Fibroblast of skin of left biceps (primary cell): ENCODE measurements at regions not wholly inside any gene's neighbourhood (a gene's known extent, or its start where the extent isn't known, plus 50 kb on each side); places are given as distances from the start of the nearest gene placed in this dataset.
"Not testable (repeated sequence)": the region's sequence is repeated elsewhere in the genome, so short reads cannot be mapped to it uniquely, and the experiment has no call there.

Source experiments
- DNase-seq, 2 experiments: peaks; one replicate each; pipeline ENCODE4 v3.0.0-alpha.2; 2013; ENCODE audit warnings: low read depth in 2 of 2

DNA sequence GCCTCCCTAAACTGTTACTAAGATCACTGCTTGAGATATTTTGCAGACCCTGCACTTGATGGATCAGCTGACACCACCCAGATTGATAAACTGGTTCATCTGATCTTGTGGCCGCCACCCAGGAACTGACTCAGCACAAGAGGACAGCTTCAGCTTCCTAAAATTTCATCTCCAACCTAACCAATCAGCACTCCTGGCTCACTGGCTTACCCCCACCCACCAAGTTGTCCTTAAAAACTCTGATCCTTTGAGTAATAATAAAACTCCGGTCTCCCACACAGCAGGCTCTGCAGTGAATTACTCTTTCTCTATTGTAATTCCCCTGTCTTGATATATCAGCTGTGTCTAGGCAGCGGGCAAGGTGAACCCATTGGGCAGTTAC is 174.8 kb downstream of the UTP18 start:
- no peak for DNase-seq

DNA sequence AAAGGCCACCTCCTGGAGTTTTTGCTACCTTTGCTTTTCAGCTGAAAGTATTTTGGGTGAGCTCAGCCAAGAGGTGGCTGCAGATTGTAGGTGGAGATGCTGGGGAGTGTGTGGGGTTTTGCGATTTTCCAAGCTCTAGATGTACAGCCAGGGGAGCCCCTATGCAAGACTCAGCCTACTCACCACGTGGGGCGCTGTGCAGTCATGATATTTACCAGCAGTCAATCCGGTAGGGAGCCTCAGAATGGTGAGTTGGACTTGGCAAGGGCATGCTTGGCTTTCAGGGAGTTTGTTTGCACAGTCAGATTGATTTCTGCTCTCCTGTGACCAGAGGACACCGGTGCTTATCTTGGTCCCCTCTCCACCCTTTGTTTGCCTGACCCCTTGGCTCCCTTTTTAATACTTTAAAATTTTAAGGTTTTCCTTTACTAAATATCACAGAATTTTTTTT is 175.3 kb downstream of the UTP18 start:
- no peak for DNase-seq

DNA sequence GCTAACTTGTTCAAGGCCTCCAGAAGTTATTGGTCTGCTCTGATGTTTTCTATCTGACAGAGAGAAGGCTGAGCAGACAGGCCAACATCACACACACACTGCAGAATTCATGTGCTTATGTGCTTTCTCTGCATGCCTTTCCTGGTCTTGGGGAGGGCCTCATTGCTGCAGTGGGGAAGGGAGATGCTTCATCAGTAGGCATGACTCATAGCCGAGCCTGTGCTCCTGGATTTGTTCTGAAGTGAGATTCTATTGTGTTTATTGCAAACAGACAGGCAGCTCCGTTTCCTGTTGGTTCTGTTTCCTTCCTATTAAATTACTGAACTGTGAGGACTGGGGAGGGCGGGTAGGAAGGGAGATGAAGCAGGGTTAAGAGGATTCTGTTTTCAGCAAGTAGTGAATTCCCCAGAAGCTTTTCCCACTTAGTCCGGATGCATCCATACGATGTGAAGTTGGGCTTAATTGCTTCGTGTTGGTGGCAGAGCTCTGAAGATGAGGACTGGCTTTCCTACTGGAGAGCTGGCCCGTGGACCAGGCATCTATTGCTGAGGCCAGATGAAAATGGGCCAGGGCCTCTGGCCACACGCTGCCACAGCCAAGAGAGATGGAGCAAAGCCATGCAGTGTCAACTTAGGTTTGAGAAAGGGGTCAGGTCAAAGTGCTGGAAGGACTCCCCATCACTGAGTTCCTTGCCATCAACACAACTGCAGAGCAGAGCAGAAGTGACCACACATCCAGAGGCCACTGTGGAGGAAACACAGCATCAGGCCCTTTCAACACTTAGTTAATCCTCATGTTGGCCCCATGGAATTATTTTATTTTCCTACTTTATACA is 179.3 kb downstream of the UTP18 start:
- DNase-seq, result no peak

DNA sequence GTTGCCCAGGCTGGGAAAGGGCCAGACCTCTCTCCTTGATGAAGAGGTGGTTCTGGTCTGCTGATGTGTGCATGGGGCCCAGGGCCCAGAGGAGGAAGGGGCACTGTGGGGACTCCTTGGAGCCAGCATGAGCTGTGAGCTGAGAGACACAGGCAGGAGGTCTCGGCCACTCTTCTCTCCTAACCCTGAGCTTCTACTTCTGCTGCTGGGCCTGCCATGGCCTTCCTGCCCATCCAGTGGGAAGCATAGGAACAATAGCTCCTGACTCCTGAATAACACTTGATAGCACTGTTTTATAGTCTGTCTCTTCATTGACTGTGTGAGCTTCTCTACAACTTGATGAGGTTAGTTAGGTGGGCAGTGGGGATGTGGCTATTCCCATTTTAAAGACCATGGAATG is 181.1 kb downstream of the UTP18 start:
- DNase-seq, result no peak

DNA sequence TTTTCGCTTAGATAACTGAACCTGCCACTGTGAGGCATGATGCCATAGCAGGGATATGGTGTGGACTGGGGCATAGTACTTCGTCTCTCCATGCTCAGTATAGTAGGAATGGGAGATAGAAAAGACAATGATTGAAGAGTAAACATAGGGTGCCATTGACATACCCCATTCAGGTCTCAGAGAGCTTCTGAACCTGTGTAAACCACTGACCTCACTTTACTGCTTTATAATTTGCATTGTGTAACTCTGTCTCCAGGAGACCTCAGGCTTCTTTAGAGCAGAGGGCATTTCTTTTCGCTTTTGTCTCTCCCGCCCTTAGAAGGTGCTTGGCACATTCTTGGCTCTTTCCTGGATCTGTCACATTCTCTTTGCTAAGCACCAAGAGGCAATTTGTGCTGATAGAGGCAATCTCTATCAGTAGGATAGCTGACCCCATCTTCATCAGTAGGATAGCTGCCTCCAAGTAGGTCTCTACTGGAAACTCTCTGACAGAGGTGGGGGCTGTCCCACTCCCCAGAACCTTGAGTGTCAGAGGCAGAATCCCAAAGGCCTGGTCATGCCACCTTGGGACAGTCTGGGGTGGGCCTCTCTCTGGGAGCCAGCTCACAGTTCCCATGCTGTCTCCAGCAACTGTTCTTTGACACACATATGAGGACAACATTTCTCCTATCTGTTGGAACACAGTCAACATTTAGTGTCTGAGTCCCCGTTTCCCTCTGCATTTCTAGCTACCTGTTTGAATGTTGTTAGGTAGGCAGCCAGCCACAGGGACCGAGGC is 181.9 kb downstream of the UTP18 start:
- DNase-seq, result no peak

DNA sequence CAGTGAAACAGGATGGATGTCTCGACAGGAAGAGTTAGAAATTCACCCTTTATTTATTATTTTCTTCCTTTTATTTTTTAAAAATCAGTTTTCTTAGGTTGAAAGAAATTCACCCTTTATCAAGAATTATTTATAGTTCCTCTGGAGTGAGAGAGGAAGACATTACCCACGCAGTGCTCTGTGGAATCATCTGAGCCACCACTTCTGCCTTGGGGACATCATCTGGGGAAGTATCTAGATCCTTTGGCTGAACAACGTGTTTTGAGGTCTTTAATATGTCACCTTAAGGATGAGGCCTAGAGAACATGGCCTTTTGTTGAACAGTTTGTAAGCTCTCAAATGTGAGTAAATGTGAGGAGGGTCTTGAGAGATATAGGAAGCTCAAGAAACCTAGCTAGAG is 183.3 kb downstream of the UTP18 start:
- no peak for DNase-seq

DNA sequence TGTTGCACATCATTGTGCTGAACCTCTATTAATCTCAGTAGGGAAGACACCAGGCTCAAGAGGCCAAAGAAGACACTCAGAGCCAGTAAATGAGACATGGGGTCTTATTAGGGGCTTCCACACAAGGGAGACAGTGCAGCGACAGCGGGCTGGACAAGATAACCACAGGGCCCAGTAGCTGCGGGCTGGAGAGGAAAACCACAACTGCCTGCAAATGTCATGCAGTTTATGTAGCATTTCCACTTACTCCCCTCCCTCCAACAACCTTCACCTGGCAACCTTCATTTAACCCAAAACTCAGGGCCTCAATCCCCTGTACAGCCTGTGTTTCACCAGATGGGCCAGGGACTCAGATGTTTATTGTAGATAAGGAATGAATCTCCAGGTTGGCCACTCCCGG is 185.6 kb downstream of the UTP18 start:
- no peak for DNase-seq

DNA sequence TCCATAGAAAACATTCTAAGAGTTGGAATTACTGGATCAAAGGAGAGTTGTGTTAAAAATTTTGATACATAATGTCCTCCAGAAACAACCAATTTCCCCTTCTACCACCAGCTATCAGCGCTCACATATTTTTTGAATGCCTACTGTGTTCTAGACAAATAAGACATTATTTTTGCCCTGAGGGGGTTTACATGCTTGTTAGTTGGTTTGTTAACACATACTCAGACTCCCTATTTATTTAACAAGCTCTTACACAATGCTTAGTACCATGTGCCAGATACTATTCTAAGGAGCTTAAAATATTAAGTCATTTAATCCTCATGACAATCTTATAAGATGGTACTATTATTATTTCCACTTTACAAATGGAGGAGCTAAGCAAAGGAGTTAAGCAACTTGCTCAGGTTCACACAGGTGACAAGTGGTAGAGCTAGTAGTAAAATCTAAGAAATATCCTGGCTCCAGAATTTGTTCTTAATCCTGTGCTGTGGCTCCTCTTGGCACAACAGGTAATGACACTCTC is 194.2 kb downstream of the UTP18 start:
- no peak for DNase-seq

DNA sequence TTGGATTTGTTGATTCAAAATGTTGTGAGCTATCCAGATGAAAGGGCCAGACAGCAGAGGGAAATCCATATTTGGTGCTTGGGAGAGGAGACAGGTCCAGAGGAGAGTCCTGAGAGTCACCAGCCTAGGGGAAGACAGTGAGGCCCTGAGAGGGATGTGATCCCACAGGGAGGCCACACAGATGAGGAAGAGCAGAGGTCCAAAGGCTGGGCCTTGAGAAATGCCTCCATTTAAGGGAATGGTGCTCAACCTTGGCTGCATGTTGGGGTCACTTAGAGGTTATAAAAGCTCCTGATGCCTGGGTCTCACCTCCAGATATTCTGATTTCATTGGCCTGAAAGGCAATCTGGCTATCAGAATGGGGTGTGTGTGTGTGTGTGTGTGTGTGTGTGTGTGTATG is 194.9 kb downstream of the UTP18 start:
- no peak for DNase-seq

DNA sequence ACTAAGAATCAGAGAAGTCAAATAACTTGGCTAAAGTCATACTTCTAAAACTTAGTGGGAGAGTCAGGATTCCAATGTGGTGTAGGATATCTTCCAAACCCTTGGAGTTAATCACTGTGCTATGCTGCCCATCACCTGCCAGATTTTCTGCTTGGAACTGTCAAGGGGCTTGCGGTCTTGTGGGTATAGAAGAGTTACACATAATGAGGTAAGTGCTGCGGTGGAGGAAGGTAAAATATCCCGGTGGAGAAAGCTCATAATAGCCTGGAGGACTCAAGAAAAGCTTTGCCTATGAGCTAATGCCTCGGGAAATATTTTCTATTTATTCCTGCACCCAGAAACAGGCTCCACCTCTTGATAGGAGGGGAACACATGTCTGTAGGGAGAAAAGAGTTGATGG is 195.6 kb downstream of the UTP18 start:
- DNase-seq, result peak; percentile 8 to 9

DNA sequence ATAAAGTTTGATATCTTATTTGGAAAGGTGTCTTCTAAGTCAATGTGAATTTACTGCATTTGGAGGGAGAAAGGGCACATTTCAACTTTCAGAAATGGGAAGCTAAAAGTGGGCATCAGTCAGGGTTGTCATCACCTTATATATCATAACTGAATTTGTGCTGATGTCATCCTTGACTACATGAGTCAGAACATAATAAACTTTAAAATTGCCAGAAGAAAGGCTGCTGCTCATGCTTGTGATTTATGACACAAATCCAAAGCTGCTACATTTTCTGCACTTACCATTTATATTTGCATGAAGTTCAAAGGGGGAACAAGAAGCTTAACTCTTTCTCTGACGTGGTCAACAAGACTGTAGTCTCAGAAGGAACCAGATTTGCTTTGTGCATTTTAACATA is 196.6 kb downstream of the UTP18 start:
- DNase-seq, result no peak

DNA sequence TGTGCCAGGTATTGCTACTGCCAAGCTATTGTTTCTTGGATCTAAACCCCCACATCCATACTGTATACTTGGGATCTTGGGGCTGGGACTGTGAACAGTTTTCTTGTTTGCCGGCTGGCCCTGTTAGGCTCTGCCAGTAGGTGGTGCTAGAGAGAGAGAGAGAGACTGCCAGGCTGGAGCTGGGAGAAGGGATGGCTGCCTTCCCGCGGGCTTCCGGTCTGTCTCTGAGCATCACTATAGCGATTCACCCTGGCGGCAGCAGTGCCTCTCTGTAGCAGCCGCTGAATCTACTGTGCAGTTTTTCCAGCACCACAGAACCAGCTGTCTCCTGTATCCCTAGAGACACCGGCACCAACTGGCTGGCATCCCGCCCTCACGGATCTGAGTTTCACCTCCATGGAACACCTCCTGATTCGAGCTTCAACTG is 201.2 kb downstream of the UTP18 start:
- DNase-seq, result peak in 1 of 2 experiments; percentile 8

DNA sequence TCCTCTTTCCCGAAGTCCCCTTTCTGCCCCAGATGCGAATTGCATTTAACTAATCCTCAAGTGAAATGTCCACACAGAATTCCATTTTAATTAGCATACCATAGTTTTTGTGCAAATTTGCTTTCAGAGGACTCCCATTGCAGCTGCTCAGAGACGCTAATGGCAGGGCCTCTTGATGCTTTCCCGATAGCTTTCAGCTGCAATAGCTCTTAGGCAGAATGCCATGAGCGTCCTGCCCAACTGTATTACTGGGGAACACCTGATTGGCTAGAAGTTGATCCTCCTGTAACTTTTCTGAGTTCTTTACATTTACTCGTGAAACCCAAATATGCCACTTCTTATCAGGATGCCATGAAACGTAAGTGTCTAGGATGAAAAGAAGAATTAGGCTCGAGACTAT is 203.0 kb downstream of the UTP18 start:
- no peak for DNase-seq

DNA sequence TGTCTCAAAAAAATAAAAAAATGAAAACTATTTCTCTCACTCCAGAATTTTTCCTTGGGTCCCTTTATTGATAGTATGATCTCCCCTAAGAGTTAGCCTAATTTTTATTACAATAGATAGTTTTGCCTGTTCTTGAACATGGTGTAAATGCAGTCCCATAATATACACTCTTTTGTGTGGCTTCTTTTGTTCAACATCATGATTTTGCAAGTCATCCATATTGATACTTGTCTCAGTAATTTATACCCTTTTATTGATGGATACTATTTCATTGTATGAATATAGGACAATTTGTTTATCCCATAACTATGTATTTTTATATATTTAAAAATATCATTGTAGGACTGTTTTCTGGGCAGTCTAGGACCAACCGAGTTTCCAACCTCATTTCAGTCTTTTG is 207.0 kb downstream of the UTP18 start:
- DNase-seq, result no peak

DNA sequence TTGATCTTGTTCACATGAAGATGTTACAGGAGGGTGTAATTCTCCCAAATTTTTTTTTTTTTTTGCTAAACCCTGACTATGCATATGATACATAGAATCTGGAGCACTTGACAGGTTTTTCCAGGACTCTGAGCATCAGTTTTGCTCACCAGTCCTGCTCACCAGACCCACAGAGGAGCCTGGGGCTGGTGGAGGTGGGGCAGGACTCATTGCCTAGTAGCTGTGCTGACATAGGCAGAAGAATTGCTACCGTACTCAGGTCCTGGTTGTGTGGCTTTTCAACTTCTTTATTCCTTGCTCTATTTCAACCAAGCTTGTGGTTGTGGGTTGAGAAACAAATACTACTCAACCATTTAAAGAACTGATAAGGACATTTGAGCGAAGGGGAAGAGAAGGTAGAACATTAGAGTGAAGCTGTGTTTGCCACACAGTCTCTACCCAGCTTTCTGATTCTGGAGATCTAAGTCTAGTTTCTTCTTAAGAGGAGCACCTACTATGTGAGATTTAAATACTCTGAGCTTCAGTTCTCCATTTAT is 212.4 kb downstream of the UTP18 start:
- no peak for DNase-seq

DNA sequence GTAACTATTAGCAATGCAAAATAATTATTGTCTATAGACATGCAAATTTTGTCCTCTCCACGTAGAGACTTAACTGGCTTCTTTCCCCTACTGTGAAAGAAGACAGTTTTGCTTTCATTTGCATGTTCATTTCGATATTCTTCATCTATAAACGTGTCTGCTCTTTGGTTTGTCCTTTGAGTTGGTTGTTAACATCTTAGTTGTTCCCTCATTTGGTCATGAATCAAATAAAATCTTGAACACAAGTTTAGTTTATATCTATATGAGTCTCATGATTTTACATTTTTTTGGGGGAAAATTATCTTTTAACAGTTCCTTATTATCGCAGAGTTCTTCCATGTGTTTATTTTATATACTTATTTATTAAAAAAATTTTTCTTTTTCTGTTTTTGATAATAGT is 214.4 kb downstream of the UTP18 start:
- DNase-seq, result no peak

DNA sequence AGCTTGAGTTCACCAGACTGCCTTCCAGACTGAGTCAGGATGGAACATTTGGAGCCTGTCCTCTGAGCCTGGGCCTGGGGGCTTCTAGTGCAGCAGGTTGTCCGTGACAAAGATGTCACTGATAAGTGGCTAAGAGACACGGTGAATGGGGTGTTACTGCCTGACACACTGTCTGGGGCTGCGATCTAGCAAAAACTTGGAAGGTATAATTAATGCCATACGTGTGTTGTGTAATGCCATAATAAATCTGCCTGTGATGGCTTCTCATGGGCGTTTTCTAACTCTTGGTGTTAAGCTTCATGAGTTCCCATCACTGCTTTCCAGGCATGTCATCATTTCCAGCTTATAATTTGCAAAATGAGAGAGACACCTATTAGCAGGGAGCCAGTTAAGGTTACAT is 215.4 kb downstream of the UTP18 start:
- no peak for DNase-seq

DNA sequence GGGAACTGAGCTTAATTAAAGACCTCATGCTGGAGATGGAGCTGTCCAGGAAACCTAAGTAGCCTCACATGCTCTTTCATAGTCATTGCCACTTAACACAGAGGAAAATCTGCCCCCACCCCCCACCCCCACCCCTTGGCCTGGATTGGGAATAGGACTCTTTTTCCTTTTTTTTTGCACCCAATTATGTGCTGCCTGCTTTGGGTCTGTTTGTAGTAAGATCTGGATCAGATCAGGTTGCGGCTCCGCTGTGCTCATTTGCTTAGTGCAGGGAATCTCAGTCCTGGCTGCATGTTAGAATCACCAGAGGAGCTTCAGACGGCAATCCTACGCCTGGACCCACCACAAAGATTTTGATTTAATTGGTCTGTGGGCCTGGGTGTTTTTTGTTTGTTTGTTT is 219.0 kb downstream of the UTP18 start:
- no peak for DNase-seq

DNA sequence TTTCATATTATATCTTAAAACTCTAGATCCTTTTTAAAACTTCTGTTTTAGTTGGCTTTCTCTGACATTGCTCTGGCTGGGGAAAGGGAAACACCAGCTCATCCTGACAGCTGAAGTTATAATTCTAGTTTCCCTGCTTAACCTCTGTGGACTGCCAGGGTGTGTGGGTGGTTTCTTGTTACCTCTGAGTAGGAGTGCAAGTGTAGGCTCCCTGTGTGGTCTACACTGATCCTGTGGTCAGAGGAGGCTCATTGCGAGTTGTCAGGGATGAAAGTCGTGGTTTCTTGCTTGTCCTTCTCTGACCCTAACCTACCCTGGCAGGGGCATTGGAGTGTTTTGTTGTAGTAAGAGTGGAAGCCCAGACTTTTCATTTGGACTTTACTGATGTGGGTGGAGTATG is 221.0 kb downstream of the UTP18 start:
- no peak for DNase-seq

DNA sequence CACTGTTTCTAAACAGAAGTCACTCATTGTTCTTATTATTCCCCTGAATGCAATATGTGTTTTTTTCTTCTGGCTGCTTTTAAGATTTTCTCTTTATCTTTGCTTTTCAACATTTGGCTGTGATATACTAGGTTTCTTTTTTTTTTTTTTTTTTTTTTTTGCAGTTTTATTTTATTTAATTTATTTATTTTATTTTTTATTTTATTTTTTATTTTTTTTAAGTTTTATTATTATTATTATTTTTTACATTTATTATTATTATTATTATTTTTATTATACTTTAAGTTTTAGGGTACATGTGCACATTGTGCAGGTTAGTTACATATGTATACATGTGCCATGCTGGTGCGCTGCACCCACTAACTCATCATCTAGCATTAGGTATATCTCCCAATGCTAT is 221.9 kb downstream of the UTP18 start:
- not testable (repeated sequence) for DNase-seq

DNA sequence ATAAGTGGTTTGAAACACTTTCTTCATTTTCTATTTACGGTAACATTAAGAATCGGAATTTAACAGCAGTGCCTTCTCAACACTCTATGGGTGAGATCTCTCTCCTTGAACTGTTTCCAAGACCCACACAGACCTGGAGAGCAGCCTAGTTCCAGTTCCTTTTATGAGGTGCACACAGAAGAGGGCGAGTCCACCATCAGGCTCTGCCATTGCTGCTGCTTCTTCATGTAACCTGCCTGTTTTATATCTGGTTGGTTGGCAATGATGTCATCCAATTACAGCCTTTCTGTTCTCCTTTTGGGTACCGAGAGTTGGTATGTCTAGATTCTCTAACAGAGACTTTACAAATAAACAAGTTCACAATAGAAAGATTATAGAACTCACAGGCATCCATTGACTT is 225.7 kb downstream of the UTP18 start:
- no peak for DNase-seq

DNA sequence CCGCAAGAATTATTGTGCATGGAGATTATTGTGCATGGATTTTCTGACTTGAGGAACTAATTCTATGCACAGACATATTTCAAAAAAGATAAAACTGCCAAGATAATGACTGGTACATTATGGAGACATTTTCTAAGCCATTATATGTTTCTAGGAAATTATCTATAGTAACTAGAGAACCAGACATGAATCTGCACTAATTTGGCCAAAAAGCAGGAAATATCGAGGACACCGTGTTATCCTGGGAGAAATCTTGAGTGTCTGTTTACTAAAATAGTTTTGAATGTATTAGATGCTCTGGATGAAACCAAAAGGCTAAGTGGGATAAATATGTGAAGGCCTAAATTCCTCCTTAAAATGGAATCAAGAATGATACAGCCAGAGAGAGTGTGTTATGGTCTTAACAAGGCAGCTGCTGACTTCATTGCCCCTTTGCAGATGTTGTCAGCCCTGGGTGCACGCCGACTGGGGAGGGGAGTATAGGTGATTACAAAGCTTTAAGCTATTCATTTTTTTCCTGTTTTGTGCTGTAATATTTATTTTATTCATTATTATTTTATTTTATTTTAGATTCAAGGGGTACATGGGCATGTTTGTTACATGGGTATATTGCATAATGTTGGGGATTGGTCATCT is 226.7 kb downstream of the UTP18 start:
- no peak for DNase-seq
